HG03045 (cell line): ENCODE measurements at regions not wholly inside any gene's neighbourhood (a gene's known extent, or its start where the extent isn't known, plus 50 kb on each side); places are given as distances from the start of the nearest gene placed in this dataset.

Experiments used
- ATAC-seq: cut with Tn5 transposase; IDR thresholded peaks from one replicate; pipeline ENCODE4 v1.9.1; 2021; ENCODE audit warnings: mild to moderate bottlenecking, moderate library complexity; ENCODE audit not compliant: unreplicated experiment

DNA sequence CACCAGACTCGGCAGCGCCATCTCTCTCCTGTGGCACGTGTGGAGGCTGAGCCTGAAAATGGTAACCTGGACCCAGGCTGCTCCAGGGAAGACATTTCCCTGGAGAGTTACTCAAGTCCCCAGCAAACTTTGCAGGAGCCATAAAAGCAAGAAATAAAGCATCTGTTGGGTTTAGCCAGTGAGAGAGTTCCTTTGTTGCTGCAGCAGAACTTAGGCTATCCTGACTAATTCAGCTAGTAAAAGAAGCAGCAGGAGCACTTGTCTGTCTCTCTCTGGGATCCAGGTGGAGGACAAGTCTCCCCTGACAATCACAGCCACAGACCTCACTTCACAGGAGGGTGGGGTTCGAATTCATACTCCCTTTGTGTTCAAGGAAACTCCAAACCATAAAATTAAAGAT is 79.2 kb upstream of the DIO3 start:
- ATAC-seq = no peak

DNA sequence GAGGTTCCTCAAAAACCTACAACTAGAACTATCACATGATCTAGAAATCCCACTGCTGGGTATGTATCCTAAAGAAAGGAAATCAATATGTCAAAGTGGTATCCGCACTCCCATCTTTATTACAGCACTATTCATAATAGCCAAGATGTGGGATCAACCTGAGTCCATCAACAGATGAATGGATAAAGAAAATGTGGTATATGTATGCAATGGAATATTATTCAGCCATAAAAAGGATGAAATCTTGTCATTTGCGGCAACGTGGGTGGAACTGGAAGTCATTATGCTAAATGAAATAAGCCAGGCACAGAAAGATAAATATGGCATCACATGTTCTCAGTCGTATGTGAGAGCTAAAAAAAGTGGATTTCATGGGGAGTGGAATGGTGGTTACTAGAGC is 77.5 kb upstream of the DIO3 start:
- no peak for ATAC-seq

DNA sequence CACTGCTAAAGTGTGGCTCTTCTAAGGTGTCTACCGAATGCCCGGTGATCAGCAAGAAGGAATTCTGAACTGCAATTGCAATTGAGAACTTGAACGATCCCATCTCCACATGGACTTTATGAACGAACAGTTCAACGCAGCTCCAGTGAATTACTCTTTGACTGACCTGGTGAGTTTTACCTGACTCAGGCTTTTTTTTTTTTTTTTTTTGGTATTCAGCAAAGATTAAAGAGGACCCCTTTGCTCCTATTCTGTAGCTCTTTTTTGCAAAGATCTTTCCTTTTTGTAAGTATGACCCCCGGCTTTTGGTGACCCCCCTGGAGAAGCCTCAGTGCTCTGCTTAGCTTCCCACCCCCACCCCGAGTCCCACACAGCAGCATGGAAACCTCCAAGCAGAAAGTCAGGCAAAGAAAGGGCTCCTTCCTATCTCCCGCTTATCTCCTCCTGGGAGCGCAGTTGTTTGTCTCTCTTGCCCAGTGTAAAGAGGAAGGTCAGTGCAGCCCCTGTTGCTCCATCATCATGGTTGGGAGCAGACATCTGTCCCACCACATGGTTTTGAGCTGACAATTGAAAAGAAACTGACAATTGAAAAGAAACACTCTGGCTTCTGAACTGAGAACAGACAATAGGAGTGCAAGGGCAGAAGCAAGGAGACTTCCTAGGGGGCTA is 72.1 kb upstream of the DIO3 start:
- no peak for ATAC-seq

DNA sequence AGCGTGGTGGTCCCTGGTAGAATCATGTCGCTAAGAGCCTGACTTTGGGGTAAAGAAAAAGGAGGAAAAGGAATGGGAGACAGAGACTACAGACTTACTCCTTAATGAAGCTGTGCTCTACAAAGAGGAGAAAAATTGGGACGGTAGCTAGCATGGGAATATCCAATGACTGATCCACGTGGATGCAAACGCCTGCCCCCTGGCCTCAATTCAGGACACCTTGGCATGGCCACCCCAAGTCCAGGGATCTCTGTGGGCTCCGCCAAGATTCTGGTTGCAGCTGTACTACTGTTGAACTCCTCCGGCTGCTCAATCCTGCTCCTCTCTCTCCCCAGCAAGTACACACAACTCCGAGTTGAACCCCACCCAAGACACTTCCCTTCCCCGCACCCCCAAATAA is 70.5 kb upstream of the DIO3 start:
- no peak for ATAC-seq

DNA sequence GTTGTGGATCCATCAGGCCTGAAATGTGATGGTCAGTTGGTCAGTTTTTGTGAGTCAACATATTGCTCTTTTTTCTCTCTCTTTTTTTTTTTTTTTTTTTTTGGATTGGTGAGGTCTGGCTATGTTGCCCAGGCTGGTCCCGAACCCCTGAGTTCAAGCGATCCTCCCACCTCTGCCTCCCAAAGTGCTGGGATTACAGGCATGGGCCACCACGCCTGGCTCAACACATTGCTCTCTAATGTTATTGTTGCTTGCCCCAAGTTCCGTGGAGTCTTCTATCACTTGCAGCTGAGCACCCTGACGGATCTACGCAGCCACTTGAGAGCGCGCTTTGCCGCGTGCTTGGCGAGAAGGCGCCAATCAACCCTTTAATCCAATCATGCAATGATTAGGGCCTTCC is 69.5 kb upstream of the DIO3 start:
- no peak for ATAC-seq

DNA sequence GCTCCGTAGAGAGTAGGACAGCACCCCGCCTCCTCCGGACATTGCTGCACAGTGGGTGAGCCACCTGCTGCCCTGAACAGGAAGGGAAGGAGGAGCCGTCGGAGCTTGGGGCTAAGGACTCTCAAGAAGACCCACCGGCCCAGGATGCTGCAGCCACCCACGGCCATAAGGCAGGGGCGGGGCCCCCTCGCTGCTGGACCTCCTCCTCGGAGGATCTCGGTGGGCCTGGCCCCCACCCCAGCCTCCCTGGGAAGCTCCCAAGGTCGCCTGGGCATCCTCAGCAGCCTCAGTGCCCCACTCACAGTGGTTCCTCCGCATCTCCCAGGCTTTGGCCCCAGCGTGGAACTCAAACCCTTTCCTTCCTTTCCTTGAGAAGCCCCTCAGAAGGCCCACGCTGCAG is 68.6 kb upstream of the DIO3 start:
- ATAC-seq = no peak

DNA sequence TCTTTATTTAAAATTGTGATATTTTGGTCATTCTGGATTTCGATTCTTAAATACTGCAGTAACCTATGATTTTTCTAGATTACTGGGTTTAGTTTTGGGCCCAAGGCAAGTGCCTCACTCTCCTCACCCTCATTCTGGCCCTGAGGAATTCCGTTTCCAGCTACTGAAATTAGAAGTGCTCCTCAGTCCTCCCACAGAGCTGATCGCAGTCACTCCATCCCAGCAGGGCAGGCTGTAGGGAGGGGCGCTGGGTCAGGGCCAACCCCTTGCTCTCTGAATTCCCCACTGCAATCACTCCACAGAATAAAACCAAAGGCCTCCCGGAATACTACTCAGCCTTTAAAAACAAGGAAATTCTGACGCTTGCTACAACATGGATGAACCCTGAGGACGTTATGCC is 66.5 kb upstream of the DIO3 start:
- ATAC-seq = no peak

DNA sequence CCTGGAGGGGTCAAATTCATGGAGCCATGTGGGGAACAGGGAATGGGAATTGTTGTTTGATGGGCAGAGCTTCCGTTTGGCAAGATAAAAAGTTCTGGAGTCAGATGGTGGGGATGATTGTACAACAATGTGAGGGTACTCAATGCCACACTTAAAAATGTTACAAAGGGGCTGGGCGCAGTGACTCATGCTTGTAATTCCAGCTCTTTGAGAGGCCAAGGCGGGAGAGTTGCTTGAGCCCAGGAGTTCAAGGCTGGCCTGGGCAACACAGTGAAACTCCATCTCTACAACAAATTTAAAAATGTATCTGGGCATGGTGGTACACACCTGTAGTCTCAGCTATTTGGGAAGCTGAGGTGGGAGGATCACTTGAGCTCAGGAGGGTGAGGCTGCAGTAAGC is 66.0 kb upstream of the DIO3 start:
- ATAC-seq = no peak

DNA sequence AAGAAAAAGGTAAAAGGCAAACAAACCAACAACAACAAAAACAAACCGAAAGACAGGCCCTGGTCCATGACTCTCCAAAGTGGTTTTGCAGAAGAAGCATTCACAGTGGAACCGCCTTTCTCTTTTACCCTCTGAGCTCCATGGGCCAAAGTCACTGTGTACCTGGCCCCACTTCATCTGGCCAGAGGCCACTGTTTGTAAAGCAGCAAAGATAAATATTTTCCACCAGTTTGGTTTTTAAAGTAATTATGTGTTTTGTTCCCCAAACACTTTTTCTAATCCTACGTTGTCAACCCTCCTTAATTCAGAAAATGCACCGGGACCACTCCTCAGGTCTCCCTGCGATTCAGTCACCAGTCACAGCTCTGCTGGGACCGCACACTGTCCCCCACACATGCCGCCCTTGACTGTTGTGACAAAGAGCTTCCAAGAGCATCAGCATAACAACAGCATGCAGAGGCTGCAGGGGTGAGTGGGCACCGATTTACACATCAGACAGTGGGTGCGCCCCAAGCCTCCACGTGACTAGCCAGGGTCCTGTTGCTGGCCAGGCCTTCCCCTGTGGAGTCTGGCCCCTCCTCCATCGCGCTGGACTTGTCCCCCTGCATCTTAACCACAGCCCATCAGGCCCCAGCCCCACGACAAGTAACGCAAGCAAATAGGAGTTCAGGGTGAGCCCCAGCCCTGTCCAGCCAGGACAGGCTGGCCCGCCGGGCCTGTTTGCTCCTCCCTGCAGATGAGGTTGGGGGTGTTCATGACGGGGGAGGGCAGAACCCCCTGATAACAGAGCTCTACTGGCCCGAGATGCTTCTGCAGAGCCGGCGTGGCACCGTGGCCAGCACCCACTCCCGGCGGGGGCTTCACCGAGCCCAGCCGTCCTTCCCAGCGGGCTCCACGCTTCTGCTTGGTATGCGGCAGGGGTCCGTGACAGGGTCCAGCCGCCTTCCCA is 65.2 kb upstream of the DIO3 start:
- no peak for ATAC-seq

DNA sequence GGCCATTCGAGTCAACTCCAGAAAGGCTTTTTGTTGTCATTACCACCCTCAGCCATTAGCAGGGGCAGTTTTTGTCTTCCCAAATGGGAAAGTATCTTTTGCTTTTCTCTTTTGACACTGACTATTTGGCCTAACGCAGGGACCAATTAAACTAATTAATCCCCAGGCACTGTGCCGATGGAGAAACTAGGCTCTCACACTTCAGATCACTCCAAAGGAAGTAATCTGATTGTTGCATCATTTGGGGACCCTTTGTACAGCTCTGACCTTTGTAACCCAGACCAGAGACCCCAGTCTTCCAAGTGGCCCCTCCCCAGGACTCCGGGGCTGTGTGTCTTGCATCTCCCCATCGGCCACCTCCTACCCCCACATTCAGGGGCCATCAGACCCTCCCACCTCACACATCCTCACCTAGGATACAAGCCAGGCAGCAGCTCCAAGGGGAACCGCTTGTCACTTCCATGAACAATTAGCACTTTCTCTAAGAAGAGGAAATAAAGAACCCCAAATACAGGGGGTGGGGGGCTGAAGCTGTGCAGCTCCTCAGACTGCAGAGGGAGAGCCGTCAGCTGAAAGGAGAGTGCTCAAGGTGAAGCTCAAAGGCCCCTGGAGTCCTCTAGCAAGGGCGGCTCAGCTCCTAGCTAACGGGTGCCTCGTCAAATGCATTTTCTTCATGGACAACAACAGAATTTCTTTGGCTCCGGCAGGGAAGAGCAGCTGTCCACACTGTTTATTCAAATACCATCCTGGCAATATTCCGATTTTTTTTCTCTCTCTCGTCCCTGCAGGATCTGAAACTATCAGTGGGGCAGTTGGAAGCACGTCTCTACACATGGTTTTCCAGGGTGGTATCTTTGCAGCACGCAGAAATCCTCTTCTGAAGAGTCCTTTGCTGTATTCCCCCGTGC is 64.3 kb upstream of the DIO3 start:
- no peak for ATAC-seq

DNA sequence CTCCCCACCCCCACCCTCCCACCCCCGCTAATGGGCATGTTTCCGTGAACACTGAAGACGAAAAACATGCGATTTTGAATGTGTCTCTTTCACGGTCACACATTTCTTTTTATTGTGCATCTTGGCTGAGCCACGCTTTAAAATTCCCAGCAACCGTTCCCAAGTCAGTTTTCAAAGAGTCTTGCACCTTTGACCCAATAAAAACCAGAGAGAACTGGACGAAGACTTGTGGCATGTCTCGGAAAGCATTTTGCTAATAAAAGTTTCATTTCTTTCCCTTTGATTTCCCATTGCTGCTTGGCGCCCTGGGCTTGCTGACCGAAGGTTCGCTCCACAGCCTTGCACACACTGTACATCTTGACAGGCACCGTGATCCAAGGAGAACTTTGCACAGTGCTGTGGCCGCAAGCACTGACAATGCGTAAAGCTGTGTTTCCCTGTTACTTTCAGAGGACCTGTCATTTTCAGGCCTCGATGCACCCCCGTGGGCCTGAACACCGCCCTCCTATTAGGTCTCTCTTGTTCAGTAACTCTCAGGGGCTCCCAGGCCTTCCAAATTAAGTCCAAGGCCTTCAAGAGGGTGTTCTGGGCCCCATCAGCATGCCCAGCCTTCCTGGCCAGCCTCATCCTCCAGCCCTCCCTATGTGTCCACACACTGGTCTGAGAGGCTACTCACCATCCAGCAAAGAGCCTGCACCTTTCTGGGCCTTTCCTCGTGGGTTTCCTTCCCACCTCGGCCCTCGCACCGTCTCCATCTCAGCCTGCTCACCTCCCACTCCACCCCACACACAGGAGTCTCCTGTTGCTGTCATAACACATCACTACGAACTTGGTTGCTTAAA is 63.4 kb upstream of the DIO3 start:
- no peak for ATAC-seq

DNA sequence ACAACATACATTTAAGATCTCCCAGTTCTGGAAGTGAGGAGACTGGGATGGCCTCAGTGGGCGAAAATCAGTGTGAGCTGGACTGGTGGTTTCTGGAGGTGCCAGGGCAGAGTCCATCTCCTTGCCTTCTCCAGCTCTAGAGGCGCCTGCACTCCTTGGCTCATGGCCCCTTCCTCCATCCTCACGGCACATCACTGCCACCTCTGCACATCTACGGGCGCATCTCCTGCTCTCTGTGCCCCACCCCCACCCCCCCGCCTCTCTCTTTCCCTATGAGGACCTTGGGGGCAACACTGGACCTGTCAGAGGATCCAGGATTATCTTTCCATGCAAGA is 62.8 kb upstream of the DIO3 start:
- ATAC-seq = no peak

DNA sequence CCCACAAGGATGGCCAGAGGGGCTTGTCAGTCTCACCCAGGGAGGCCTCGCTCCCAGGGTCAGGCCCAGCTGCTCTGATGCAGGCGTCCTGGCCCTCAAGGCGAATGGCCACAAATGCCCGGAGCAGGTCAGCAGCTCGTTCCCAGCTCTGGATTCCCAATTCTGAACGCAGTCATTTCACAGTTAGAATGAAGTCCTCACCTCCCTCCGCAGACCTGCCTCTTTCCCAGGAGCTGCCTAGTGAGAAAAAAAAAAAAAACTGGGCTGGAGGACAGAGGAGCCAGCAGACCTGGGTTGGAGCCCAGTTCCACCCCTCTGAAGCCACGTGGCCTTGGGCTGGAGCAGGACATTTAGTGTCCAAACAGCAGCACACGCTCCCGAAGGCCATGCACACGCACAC is 62.2 kb upstream of the DIO3 start:
- ATAC-seq = no peak

DNA sequence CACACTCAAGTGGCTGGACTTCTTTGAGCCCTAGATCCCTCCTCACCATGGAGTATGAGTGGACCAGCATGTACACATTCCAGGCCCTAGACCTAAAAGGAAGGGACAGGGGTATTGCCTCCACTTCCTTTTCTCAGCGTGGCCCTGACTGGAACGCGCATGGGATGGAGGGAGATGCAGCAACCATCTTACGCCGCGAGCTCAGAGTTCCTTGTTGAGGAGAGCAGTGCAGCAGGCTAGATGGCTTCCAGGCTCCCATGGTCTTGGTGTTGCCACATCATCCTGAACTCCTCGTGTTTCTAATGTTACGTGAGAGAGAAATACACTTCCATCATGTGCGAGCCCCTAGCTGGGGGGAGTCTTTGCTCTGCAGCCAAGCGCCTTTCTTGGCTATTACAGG is 61.8 kb upstream of the DIO3 start:
- ATAC-seq = no peak

DNA sequence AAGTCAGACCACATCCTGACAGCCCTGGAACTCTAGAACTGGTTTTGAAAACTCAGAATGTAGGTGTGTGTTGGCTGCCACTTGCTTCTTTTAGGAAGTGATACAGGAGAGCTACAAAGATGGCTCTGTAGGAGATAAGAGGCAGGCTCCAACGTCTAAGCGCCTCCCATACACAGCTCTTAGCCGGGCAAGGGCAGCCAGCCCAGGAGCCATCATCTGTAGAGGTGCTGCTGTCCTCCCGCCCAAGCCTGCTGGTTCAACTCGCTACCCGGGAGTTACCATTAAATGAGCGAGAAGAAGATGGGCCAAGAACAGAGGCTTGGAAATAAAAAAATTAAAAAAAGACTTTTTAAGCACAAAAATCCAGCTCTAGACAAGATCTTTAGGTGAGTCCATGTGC is 61.2 kb upstream of the DIO3 start:
- ATAC-seq = no peak

DNA sequence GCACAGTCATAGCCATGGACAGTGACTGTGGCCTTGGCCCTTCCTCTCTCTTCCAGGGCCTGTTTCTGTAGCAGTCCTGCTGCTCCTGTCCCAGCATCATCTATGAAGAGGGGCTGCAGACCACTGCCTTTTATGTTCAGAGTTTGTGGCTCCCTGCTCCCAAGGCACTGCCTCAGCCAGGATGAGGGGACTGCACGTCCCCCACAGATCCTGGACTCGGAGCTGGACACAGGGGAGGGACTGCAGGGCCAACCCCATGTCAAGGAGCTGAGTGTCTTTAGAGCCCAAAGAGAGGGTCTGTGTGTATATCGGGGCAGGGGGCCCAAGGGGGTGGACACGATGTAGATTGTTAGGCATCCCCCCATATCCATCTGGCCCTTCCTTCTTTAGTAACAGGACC is 60.6 kb upstream of the DIO3 start:
- ATAC-seq = no peak

DNA sequence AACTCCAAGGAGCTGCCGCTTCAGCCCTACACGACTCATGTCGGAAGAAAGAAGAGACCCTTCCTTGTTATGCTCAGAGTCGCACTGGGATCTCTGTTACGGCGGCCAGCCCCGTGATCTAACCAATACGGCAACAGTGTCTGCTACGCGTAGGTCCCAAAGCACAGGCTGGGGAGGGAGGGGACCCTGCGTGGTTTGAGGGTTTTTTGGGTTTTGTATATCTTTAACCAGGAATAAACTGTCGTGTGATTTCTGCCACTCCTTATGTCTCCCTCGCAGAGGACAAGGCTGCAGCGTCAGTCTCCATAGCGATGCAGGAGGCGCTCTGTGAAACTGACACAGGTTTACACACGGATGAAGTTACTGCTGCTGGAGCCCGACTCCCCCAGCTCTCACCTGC is 60.0 kb upstream of the DIO3 start:
- ATAC-seq = no peak

DNA sequence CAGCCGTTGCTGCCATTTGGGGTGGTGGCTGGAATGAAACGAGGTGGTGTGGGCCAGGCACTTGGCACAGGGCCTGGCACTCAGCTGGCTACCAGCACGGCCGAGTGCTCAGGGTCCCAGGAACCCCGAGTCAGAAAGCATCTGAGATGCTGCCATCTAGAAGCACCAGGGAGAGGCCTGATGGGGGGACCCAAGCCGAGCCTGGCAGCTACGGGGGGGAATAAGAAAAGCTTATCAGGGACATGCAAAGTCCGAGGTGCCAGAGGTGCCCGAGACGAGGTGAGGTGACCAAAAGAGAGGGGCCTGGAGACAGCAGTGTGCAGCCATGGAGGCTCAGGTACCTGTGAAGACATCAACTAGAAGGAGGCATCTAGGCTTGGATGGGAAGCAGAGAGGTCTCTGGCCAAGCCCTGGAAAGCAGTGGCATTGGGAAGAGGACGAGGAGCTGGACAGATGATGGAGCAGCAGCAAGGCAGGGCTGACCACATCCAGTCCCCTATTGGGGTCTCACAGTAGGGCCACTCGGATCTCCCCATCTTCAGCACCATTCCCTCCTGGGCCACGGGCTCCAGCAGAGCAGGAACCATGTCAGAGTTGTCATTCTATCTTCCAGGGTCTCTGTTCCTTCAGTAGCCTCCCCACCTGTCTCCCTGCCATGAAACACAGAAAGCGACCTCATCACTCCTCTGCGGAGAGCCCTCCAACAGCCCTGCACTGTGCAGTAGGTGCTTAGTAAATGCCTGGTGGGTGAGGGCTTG is 59.3 kb upstream of the DIO3 start:
- no peak for ATAC-seq

DNA sequence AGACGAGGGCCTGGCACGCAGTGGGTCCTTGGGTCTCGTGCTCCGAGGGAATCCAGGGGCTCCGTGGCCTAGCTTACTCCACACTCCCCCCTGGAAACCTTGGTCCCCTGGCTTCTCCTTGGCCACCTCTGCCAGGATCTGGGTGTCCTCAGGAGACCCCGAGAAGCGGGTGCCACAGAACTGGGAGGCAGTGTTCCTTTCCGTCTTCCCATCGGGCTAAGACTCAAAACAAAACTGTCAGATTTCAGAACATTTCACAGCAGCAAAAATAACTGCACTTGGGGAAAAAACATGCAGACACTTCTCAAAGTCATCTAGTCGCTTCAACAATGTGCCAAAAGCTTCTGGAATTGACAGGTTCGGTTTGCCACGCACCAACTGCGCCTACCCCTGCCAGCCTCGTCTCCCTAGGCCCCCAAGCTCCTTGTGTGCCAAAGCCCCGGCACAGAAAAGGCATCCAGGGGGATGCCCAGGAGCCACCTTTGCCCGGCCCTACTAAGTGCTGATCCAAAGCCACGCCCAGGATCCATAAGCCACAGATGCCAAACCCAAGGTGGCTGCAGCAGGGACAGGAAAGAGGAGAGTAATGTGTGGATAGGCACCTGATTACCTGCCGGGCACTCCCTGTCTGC is 58.4 kb upstream of the DIO3 start:
- no peak for ATAC-seq
